Calu3 (cell line): ENCODE measurements at regions not wholly inside any gene's neighbourhood (a gene's known extent, or its start where the extent isn't known, plus 50 kb on each side); places are given as distances from the start of the nearest gene placed in this dataset.

Source experiments
- BruUV-seq: library from RNA; stranded (reverse); fragments of 400-500 nt; replicated peaks from 2 replicates; lab custom pipeline; 2021; lab: Mats Ljungman, UMichigan
- CTCF ChIA-PET: fragments of 300-600 bp; sonication (Branson Sonifier 250); formaldehyde crosslinking; loops from one replicate; lab custom pipeline; 2022; ENCODE audit warnings: antibody characterized with exemption; lab: Charles Lee
- DNase-seq: peaks from one replicate; pipeline ENCODE4 v3.0.0; 2022
- H3K27ac Mint-ChIP-seq: one replicate; pipeline ENCODE4 v1.8.0; 2022; ENCODE audit warnings: mixed read lengths; ENCODE audit not compliant: unreplicated experiment
- H3K27me3 Mint-ChIP-seq: one replicate; pipeline ENCODE4 v1.8.0; 2022; ENCODE audit warnings: mixed read lengths; ENCODE audit not compliant: unreplicated experiment
- H3K36me3 Mint-ChIP-seq: one replicate; pipeline ENCODE4 v1.8.0; 2022; ENCODE audit warnings: mild to moderate bottlenecking, moderate library complexity, mixed read lengths; ENCODE audit not compliant: insufficient read depth, unreplicated experiment
- H3K4me1 Mint-ChIP-seq: one replicate; pipeline ENCODE4 v1.8.0; 2022; ENCODE audit warnings: mild to moderate bottlenecking, low read depth, mixed read lengths; ENCODE audit not compliant: unreplicated experiment
- H3K4me3 Mint-ChIP-seq: one replicate; pipeline ENCODE4 v1.8.0; 2022; ENCODE audit warnings: mild to moderate bottlenecking, low read depth, moderate library complexity, mixed read lengths; ENCODE audit not compliant: unreplicated experiment
- H3K9me3 Mint-ChIP-seq: one replicate; pipeline ENCODE4 v1.8.0; 2022; ENCODE audit warnings: low read depth, mixed read lengths; ENCODE audit not compliant: unreplicated experiment
- CTCF ChIP-seq: fragments of 200-600 bp; IDR thresholded peaks from one replicate; pipeline ENCODE4 v1.8.0; 2022; ENCODE audit warnings: antibody characterized with exemption; ENCODE audit not compliant: unreplicated experiment
- intact Hi-C: fragments of 100-400 bp; cut with micrococcal nuclease; formaldehyde crosslinking; loops from one replicate; pipeline ENCODE4 v1.10.0; 2022; ENCODE audit not compliant: unreplicated experiment

- H3K4me3 Mint-ChIP-seq: no peak overlapping the region
- no peaks in the 10 kb centered on the region for H3K9me3 Mint-ChIP-seq
- BruUV-seq: no TSS peak
- intact Hi-C loops: loop anchor here (5.0 kb wide), 1 partner anchor 112 kb away; no protein-coding TSS in a partner anchor
- H3K27ac Mint-ChIP-seq: no peak overlapping the region
- H3K36me3 Mint-ChIP-seq: no peaks in the 10 kb centered on the region
- CTCF ChIA-PET: interaction anchor here (1.3 to 1.7 kb wide), 4 partner anchors 28 to 377 kb away, joined by 5 to 11 read pairs (median 10); no protein-coding TSS in a partner anchor
- no peaks in the 10 kb centered on the region for H3K27me3 Mint-ChIP-seq
- TF ChIP-seq CTCF: no peak
- DNase-seq: no peak
- H3K4me1 Mint-ChIP-seq: peaks cover 8% of the 10 kb centered on the region
These were observed 185.0 kb upstream of the CCDC150 start for GRCh38 chr2:196454492-196454891.

- peaks cover 10% of the 10 kb centered on the region for H3K9me3 Mint-ChIP-seq
- peak; percentile 35 for DNase-seq
- H3K27me3 Mint-ChIP-seq: no peaks in the 10 kb centered on the region
- no peak overlapping the region for H3K27ac Mint-ChIP-seq
- CTCF ChIA-PET: no interaction called here
- H3K4me3 Mint-ChIP-seq: no peak overlapping the region
- H3K36me3 Mint-ChIP-seq: no peaks in the 10 kb centered on the region
- BruUV-seq: no TSS peak
- peaks cover 16% of the 10 kb centered on the region for H3K4me1 Mint-ChIP-seq
- TF ChIP-seq CTCF: no peak
- intact Hi-C loops: no loop called here
These were observed 180.0 kb upstream of the CCDC150 start for GRCh38 chr2:196459539-196459938.

GRCh38 chr2:196463706-196464105 is 175.8 kb upstream of the CCDC150 start:
- Mint-ChIP-seq H3K4me1 (peaks cover 16% of the 10 kb centered on the region), H3K36me3 (no peaks in the 10 kb centered on the region), H3K27me3 (no peaks in the 10 kb centered on the region), H3K4me3 (no peak overlapping the region), H3K9me3 (peaks cover 10% of the 10 kb centered on the region), H3K27ac (no peak overlapping the region)
- no peak for TF ChIP-seq CTCF
- intact Hi-C loops: no loop called here
- BruUV-seq: no TSS peak
- CTCF ChIA-PET: no interaction called here
- DNase-seq: no peak

GRCh38 chr2:196464311-196464710 is 175.2 kb upstream of the CCDC150 start:
- no TSS peak for BruUV-seq
- CTCF ChIA-PET: interaction anchor here (0.6 kb wide), 1 partner anchor 1720 kb away, joined by 3 read pairs; no protein-coding TSS in a partner anchor
- Mint-ChIP-seq H3K4me1 (peaks cover 10% of the 10 kb centered on the region), H3K27ac (no peak overlapping the region), H3K9me3 (peaks cover 10% of the 10 kb centered on the region), H3K4me3 (no peak overlapping the region), H3K27me3 (no peaks in the 10 kb centered on the region), H3K36me3 (no peaks in the 10 kb centered on the region)
- TF ChIP-seq CTCF: no peak
- DNase-seq: no peak
- intact Hi-C loops: no loop called here
